ENCODE measurements at regions not wholly inside any gene's neighbourhood (a gene's known extent, or its start where the extent isn't known, plus 50 kb on each side); places are given as distances from the start of the nearest gene placed in this dataset.

- no peak for TF ChIP-seq POLR2A (IDR thresholded peaks at IDR 0.05; ENCODE audit: low read depth, low read length)
- no peak for TF ChIP-seq POLR2AphosphoS5 (IDR thresholded peaks at IDR 0.05; ENCODE audit: low read depth, low read length)
Measured at GRCh38 chr21:34242973-34243372, 120.8 kb upstream of the KCNE2 start.

Data from GM12892 (cell line).